T-helper 2 cell treated with Interferon-gamma antibody and Interleukin-4, amounts not matched to agents 5 μg/mL and 100 μg/mL, for 36 hours (primary cell): ENCODE measurements at regions not wholly inside any gene's neighbourhood (a gene's known extent, or its start where the extent isn't known, plus 50 kb on each side); places are given as distances from the start of the nearest gene placed in this dataset.
"Not testable (repeated sequence)": the region's sequence is repeated elsewhere in the genome, so short reads cannot be mapped to it uniquely, and the experiment has no call there.

Experiments
- DNase-seq: peaks from one replicate; pipeline ENCODE4 v3.0.0; 2021; ENCODE audit warnings: low spot score
- H3K27ac Mint-ChIP-seq: one replicate; pipeline ENCODE4 v1.8.0; 2021; ENCODE audit warnings: mild to moderate bottlenecking, mixed read lengths
- H3K27me3 Mint-ChIP-seq: one replicate; pipeline ENCODE4 v1.8.0; 2021; ENCODE audit warnings: low read depth, mixed read lengths
- H3K36me3 Mint-ChIP-seq: one replicate; pipeline ENCODE4 v1.8.0; 2021; ENCODE audit warnings: low read depth, mixed read lengths
- H3K4me1 Mint-ChIP-seq: one replicate; pipeline ENCODE4 v1.8.0; 2021; ENCODE audit warnings: low read depth, mixed read lengths
- H3K4me3 Mint-ChIP-seq: one replicate; pipeline ENCODE4 v1.8.0; 2022; ENCODE audit warnings: mild to moderate bottlenecking, moderate library complexity, mixed read lengths
- H3K9me3 Mint-ChIP-seq: one replicate; pipeline ENCODE4 v1.8.0; 2021; ENCODE audit warnings: mixed read lengths

- H3K4me3 Mint-ChIP-seq, H3K36me3 Mint-ChIP-seq, H3K9me3 Mint-ChIP-seq, H3K4me1 Mint-ChIP-seq, H3K27me3 Mint-ChIP-seq, H3K27ac Mint-ChIP-seq, DNase-seq: not testable (repeated sequence)
Observed at GRCh38 chr15:84094720-84095119, 140.9 kb upstream of the GOLGA6L4 start.

GRCh38 chr15:84097053-84097452, 138.5 kb upstream of the GOLGA6L4 start:
- DNase-seq, H3K27ac Mint-ChIP-seq, H3K27me3 Mint-ChIP-seq, H3K9me3 Mint-ChIP-seq, H3K4me3 Mint-ChIP-seq, H3K36me3 Mint-ChIP-seq, H3K4me1 Mint-ChIP-seq: not testable (repeated sequence)

DNA sequence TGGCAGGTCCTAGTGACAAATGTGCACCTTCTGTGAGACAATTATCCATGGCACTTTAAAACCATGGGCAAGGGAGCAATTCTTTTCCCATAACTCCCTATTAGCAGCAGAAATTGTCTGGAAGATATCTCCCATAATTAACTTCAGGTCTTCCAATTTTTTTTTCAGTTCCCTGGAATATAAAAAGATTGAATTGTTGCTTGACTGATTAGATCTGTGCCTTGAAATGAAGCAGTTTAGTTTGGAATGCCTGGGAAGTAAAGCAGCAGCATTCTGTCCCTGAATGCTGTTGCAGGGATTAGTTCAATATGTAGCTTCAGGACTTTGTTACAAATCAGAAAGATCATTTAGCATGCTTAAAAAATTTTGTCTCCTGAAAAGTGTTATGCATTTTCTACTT, 137.0 kb upstream of the GOLGA6L4 start:
- Mint-ChIP-seq H3K9me3 (no peaks in the 10 kb centered on the region), H3K27me3 (peaks cover 2% of the 10 kb centered on the region), H3K27ac (no peak overlapping the region), H3K4me3 (no peak overlapping the region), H3K36me3 (no peaks in the 10 kb centered on the region), H3K4me1 (no peaks in the 10 kb centered on the region)
- no peak for DNase-seq

DNA sequence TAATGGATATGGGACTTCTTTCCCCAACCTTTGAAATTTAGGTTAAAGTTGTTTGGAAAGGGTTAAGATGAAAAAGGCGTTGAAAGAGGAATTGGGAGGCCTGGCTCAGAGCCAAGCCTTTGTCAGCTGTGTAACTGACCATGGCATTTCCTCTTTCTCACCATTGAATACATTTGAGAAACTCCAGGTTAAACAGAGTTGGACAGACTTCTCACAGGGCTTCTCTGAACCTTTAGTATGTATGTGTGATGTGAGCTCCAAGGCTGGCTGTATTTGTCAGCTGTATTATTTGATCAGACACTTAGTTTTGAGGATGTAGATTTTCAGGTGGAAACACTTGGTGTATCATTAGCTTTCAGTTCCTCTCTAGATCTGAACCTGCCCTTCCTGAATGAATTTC, 136.4 kb upstream of the GOLGA6L4 start:
- Mint-ChIP-seq H3K4me3 (no peak overlapping the region), H3K36me3 (no peaks in the 10 kb centered on the region), H3K4me1 (no peaks in the 10 kb centered on the region), H3K9me3 (no peaks in the 10 kb centered on the region), H3K27ac (no peak overlapping the region), H3K27me3 (peaks cover 2% of the 10 kb centered on the region)
- no peak for DNase-seq

- H3K27ac Mint-ChIP-seq = no peak overlapping the region
- H3K4me1 Mint-ChIP-seq = peaks cover 3% of the 10 kb centered on the region
- DNase-seq = no peak
- no peaks in the 10 kb centered on the region for H3K9me3 Mint-ChIP-seq
- no peaks in the 10 kb centered on the region for H3K36me3 Mint-ChIP-seq
- H3K27me3 Mint-ChIP-seq = peaks cover 4% of the 10 kb centered on the region
- no peak overlapping the region for H3K4me3 Mint-ChIP-seq
Observed at GRCh38 chr15:84103345-84103744, 132.2 kb upstream of the GOLGA6L4 start.

DNA sequence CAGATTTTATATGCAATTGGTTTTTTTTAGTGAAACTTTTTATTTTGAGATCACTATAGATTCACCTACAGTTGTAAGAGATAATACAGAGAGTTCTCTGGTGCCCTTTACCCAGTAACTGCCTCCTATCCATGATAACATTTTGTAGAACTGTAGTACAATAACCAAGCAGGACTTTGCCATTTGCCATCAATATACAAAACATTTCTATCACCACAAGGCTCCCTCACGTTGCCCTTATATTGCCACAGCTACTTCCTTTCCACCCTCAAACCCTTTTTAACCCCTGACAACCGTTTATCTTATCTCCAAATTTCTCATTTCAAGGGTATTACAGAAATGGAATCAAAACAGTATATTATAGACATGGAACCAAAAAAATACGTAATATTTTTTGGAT, 130.7 kb upstream of the GOLGA6L4 start:
- H3K9me3 Mint-ChIP-seq = no peaks in the 10 kb centered on the region
- no peak overlapping the region for H3K27ac Mint-ChIP-seq
- H3K36me3 Mint-ChIP-seq = no peaks in the 10 kb centered on the region
- DNase-seq = no peak
- no peak overlapping the region for H3K4me3 Mint-ChIP-seq
- peaks cover 3% of the 10 kb centered on the region for H3K4me1 Mint-ChIP-seq
- H3K27me3 Mint-ChIP-seq = peaks cover 11% of the 10 kb centered on the region

DNA sequence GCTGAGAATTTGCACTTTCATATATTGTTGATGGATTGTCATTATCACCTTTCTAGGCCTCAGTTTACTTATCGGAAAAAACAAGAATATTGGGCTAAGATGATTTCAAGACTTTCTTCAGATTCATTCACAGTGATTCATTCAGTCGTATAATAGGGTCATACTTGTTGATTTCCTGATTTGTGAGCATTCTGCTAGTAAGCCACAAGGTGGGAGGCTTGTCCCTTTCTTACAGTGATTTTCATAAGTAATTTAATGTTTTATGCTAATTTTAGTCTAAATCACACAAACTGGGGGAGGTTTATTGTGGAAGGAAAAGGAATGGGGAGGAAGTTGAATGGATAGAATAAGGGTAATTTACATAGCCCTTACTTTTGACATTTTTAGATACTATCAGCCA, 126.8 kb upstream of the GOLGA6L4 start:
- H3K9me3 Mint-ChIP-seq = no peaks in the 10 kb centered on the region
- no peak for DNase-seq
- H3K36me3 Mint-ChIP-seq = no peaks in the 10 kb centered on the region
- H3K27me3 Mint-ChIP-seq = peaks cover 18% of the 10 kb centered on the region
- H3K27ac Mint-ChIP-seq = no peak overlapping the region
- no peak overlapping the region for H3K4me3 Mint-ChIP-seq
- H3K4me1 Mint-ChIP-seq = peaks cover 3% of the 10 kb centered on the region

DNA sequence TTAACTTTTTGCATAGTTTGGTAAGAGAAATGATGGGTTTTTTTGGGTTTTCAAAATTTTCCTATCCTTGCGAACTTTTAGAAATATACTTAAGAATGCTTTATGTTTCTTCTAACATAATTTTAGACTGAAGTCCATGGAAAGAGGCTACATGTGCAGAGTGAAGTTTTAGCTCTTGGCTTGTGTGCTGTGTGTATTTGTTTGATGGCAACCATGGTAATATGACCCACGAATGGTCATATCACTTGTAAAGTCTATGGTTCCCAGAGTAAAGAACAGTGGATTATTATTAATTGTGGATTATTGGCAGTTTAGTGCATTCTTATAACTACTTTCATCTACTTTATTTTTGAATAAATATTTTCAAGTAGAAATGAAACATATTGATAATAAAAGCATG, 124.0 kb upstream of the GOLGA6L4 start:
- Mint-ChIP-seq H3K4me3 (no peak overlapping the region), H3K27ac (no peak overlapping the region), H3K27me3 (peaks cover 18% of the 10 kb centered on the region), H3K36me3 (peaks cover 2% of the 10 kb centered on the region), H3K4me1 (no peaks in the 10 kb centered on the region), H3K9me3 (no peaks in the 10 kb centered on the region)
- no peak for DNase-seq

DNA sequence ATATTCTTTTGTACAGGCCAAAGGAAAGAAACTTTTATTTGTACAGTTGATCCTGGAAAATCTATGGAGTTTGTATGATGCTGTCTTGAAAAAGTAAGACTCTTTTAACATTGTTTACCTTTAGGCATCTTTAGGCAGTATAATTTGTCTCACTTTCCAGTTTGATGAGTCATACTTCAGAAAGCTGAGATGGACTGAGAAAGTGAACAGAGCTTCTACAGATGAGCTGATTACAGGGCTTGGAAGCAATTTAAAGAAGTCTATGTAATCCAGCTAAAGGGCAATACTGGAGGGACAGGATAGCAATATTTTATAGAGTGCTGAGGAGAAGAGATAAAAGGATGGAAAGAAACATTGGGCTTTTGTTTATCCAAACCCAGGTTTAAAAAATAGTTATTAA, 123.5 kb upstream of the GOLGA6L4 start:
- Mint-ChIP-seq H3K36me3 (peaks cover 2% of the 10 kb centered on the region), H3K4me1 (no peaks in the 10 kb centered on the region), H3K9me3 (no peaks in the 10 kb centered on the region), H3K27me3 (peaks cover 18% of the 10 kb centered on the region), H3K27ac (no peak overlapping the region), H3K4me3 (no peak overlapping the region)
- no peak for DNase-seq

- Mint-ChIP-seq H3K27ac (no peak overlapping the region), H3K9me3 (no peaks in the 10 kb centered on the region), H3K4me3 (no peak overlapping the region), H3K4me1 (no peaks in the 10 kb centered on the region), H3K27me3 (peaks cover 16% of the 10 kb centered on the region), H3K36me3 (peaks cover 2% of the 10 kb centered on the region)
- DNase-seq = no peak
Observed at GRCh38 chr15:84113919-84114318, 121.7 kb upstream of the GOLGA6L4 start.

DNA sequence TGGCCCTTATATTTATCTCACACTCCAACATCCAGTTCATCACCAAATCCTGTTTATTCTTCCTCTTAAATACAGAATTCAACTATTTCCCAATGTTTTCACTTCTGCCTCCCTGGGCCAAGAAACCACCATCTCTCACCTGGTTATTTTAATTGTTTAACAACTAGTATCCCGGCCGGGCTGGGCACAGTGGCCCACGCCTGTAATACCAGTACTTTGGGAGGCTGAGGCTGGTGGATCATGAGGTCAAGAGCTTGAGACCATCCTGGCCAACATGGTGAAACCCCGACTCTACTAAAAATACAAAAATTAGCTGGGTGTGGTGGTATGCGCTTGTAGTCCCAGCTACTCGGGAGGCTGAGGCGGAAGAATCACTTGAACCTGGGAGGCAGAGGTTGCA, 120.9 kb upstream of the GOLGA6L4 start:
- not testable (repeated sequence) for H3K4me3 Mint-ChIP-seq, H3K4me1 Mint-ChIP-seq

GRCh38 chr15:84119351-84119750, 116.2 kb upstream of the GOLGA6L4 start:
- H3K27me3 Mint-ChIP-seq, H3K27ac Mint-ChIP-seq, DNase-seq, H3K9me3 Mint-ChIP-seq, H3K36me3 Mint-ChIP-seq, H3K4me3 Mint-ChIP-seq, H3K4me1 Mint-ChIP-seq: not testable (repeated sequence)

More for the DNA sequence above, 120.9 kb upstream of the GOLGA6L4 start:
- H3K36me3 Mint-ChIP-seq, H3K9me3 Mint-ChIP-seq, H3K27ac Mint-ChIP-seq, DNase-seq: not testable (repeated sequence)
- H3K27me3 Mint-ChIP-seq = peaks cover 11% of the 10 kb centered on the region

DNA sequence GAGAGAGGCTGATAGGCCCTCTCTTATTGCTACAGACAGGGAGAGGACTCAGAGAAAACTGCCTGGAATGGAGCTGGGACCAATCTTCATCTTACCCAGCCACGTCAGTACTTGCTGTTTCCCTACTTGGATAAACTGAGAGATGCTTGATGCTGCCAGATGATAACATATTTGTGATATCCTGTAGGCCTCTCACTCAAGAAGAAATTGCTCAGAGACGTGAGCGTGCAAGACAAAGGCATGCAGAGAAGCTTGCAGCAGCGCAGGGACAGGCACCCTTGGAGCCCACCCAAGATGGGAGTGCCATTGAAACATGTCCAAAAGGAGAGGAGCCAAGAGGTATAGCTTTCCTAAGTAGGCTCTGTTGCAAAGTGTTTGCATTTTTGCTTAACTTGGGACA, 114.7 kb upstream of the GOLGA6L4 start:
- not testable (repeated sequence) for H3K4me3 Mint-ChIP-seq, H3K27me3 Mint-ChIP-seq, H3K36me3 Mint-ChIP-seq, H3K27ac Mint-ChIP-seq, DNase-seq, H3K9me3 Mint-ChIP-seq, H3K4me1 Mint-ChIP-seq

GRCh38 chr15:84128706-84129105, 106.9 kb upstream of the GOLGA6L4 start:
- H3K4me1 Mint-ChIP-seq, DNase-seq, H3K36me3 Mint-ChIP-seq: not testable (repeated sequence)

DNA sequence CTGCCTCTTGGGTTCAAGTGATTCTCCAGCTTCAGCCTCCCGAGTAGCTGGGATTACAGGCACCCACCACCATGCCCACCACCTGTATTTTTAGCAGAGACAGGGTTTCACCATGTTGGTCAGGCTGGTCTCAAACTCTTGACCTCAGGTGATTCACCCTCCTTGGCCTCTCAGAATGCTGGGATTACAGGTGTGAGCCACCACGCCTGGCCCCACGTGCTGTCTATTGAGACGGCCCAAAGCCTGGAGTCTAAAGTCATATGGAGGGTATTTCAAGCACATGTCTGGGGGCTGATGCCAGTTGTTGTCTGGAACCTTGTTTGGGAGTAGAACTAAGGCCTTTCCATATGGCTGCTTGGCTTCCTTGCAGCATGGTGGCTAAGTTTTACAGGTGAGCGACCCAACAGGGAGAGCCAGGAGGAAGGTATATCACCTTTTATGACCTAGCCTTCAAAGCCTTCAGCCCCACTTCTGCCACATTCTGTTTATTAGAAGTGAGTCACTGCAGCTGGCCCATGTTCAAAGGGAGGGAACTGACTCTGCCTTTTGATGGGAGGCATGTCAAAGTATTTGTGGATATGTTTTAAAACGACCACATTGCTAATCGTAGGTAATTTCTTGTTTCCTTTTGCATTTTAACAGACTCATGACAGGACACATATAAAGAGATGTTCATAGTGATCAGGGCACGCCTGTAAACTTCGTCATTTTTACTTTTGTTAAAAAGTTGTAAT, 105.3 kb upstream of the GOLGA6L4 start:
- not testable (repeated sequence) for H3K4me1 Mint-ChIP-seq, H3K4me3 Mint-ChIP-seq, DNase-seq, H3K27me3 Mint-ChIP-seq, H3K36me3 Mint-ChIP-seq, H3K9me3 Mint-ChIP-seq, H3K27ac Mint-ChIP-seq

More at GRCh38 chr15:84128706-84129105, 106.9 kb upstream of the GOLGA6L4 start:
- not testable (repeated sequence) for H3K9me3 Mint-ChIP-seq, H3K27me3 Mint-ChIP-seq, H3K27ac Mint-ChIP-seq, H3K4me3 Mint-ChIP-seq
